ENCODE measurements at regions not wholly inside any gene's neighbourhood (a gene's known extent, or its start where the extent isn't known, plus 50 kb on each side); places are given as distances from the start of the nearest gene placed in this dataset.

DNA sequence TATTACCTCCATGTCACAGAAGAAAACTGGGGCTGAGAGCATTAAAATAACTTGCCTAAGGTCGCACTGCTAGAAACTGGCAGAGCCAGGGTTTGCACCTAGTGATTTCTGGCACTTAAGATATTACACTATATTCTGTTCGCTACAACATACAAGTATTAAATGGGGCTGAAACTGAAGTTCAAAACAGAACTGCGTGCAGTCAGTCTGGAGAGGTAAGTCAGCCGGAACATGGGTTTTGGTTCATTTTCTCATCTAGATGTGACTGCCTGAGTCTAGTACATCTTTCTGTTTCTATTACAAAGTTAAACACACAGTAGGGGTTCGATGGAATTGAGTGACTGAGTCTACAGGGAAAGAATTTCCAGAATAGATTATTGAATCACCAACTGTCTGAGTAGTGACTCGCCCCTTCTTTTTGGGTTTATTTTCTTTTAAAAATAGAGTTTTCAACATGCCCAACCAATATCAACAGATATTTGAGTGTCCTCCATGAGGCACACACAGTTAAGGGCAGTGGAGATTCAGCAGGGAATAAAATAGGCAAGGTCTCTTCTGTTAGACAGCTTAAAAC is 150.8 kb downstream of the RNF152 start:
- TF ChIP-seq RARB (CRISPR knock-in tag; IDR thresholded peaks at IDR 0.05) (no peak), OSR1 (CRISPR knock-in tag; IDR thresholded peaks at IDR 0.05) (no peak), ARNTL (CRISPR knock-in tag; IDR thresholded peaks at IDR 0.05; ENCODE audit: borderline replicate concordance, low read depth) (no peak), ESRRG (CRISPR knock-in tag; IDR thresholded peaks at IDR 0.05) (no peak), TOX (CRISPR knock-in tag; IDR thresholded peaks at IDR 0.05; ENCODE audit: borderline replicate concordance) (no peak), BACH2 (CRISPR knock-in tag; IDR thresholded peaks at IDR 0.05; ENCODE audit: borderline replicate concordance) (no peak), PPARA (CRISPR knock-in tag; IDR thresholded peaks at IDR 0.05; ENCODE audit: borderline replicate concordance) (no peak), ISL1 (CRISPR knock-in tag; IDR thresholded peaks at IDR 0.05) (no peak)
- TF ChIP-seq, protein P1, sequence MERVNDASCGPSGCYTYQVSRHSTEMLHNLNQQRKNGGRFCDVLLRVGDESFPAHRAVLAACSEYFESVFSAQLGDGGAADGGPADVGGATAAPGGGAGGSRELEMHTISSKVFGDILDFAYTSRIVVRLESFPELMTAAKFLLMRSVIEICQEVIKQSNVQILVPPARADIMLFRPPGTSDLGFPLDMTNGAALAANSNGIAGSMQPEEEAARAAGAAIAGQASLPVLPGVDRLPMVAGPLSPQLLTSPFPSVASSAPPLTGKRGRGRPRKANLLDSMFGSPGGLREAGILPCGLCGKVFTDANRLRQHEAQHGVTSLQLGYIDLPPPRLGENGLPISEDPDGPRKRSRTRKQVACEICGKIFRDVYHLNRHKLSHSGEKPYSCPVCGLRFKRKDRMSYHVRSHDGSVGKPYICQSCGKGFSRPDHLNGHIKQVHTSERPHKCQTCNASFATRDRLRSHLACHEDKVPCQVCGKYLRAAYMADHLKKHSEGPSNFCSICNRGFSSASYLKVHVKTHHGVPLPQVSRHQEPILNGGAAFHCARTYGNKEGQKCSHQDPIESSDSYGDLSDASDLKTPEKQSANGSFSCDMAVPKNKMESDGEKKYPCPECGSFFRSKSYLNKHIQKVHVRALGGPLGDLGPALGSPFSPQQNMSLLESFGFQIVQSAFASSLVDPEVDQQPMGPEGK (CRISPR knock-in tag; IDR thresholded peaks at IDR 0.05; ENCODE audit: borderline replicate concordance) = no peak
- TF ChIP-seq, protein P2, sequence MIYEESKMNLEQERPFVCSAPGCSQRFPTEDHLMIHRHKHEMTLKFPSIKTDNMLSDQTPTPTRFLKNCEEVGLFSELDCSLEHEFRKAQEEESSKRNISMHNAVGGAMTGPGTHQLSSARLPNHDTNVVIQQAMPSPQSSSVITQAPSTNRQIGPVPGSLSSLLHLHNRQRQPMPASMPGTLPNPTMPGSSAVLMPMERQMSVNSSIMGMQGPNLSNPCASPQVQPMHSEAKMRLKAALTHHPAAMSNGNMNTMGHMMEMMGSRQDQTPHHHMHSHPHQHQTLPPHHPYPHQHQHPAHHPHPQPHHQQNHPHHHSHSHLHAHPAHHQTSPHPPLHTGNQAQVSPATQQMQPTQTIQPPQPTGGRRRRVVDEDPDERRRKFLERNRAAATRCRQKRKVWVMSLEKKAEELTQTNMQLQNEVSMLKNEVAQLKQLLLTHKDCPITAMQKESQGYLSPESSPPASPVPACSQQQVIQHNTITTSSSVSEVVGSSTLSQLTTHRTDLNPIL (CRISPR knock-in tag; IDR thresholded peaks at IDR 0.05; ENCODE audit: low read depth) = no peak
- TF ChIP-seq, protein P3, sequence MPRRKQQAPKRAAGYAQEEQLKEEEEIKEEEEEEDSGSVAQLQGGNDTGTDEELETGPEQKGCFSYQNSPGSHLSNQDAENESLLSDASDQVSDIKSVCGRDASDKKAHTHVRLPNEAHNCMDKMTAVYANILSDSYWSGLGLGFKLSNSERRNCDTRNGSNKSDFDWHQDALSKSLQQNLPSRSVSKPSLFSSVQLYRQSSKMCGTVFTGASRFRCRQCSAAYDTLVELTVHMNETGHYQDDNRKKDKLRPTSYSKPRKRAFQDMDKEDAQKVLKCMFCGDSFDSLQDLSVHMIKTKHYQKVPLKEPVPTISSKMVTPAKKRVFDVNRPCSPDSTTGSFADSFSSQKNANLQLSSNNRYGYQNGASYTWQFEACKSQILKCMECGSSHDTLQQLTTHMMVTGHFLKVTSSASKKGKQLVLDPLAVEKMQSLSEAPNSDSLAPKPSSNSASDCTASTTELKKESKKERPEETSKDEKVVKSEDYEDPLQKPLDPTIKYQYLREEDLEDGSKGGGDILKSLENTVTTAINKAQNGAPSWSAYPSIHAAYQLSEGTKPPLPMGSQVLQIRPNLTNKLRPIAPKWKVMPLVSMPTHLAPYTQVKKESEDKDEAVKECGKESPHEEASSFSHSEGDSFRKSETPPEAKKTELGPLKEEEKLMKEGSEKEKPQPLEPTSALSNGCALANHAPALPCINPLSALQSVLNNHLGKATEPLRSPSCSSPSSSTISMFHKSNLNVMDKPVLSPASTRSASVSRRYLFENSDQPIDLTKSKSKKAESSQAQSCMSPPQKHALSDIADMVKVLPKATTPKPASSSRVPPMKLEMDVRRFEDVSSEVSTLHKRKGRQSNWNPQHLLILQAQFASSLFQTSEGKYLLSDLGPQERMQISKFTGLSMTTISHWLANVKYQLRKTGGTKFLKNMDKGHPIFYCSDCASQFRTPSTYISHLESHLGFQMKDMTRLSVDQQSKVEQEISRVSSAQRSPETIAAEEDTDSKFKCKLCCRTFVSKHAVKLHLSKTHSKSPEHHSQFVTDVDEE (CRISPR knock-in tag; IDR thresholded peaks at IDR 0.05) = no peak
- TF ChIP-seq, protein P4, sequence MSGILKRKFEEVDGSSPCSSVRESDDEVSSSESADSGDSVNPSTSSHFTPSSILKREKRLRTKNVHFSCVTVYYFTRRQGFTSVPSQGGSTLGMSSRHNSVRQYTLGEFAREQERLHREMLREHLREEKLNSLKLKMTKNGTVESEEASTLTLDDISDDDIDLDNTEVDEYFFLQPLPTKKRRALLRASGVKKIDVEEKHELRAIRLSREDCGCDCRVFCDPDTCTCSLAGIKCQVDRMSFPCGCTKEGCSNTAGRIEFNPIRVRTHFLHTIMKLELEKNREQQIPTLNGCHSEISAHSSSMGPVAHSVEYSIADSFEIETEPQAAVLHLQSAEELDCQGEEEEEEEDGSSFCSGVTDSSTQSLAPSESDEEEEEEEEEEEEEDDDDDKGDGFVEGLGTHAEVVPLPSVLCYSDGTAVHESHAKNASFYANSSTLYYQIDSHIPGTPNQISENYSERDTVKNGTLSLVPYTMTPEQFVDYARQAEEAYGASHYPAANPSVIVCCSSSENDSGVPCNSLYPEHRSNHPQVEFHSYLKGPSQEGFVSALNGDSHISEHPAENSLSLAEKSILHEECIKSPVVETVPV (CRISPR knock-in tag; IDR thresholded peaks at IDR 0.05) = no peak
